ENCODE measurements at regions not wholly inside any gene's neighbourhood (a gene's known extent, or its start where the extent isn't known, plus 50 kb on each side); places are given as distances from the start of the nearest gene placed in this dataset.

GRCh38 chr12:33589576-33590114 lies 150.0 kb upstream of the SYT10 start:
- no peak for ATAC-seq
- no peak for DNase-seq (ENCODE audit: low read depth in 1 of 2, low spot score in 1 of 2)
- no peak for FAIRE-seq
- TF ChIP-seq ZFP36 (IDR thresholded peaks at IDR 0.05; ENCODE audit: borderline replicate concordance, partially characterized antibody) (no peak), GATA3 (IDR thresholded peaks at IDR 0.05; ENCODE audit: borderline replicate concordance) (no peak), SMC3 (IDR thresholded peaks at IDR 0.05) (no peak), EHF (CRISPR knock-in tag; IDR thresholded peaks at IDR 0.05) (no peak), RFX5 (IDR thresholded peaks at IDR 0.05) (no peak), BHLHE40 (IDR thresholded peaks at IDR 0.05; ENCODE audit: low read depth, low read length) (no peak)
- Histone ChIP-seq H3K27ac (no peak overlapping the region), H3K4me1 (no peaks in the 10 kb centered on the region), H3K4me3 (no peak overlapping the region), H3K9me3 (no peaks in the 10 kb centered on the region), H3K4me2 (no peak overlapping the region)
- ChIA-PET CTCF (no interaction called here), POLR2A (no interaction called here)
- WGBS (ENCODE audit: missing lambda C conversion rate), result 33% methylated on average over 3 of the region's 3 CpGs

GRCh38 chr12:33593753-33594152 lies 154.1 kb upstream of the SYT10 start:
- no peak for DNase-seq (ENCODE audit: low read depth in 1 of 2, low spot score in 1 of 2)
- H3K27ac ChIP-seq, result no peak overlapping the region
- CTCF ChIA-PET, result no interaction called here
- no peak overlapping the region for H3K4me3 ChIP-seq
- H3K4me2 ChIP-seq, result no peak overlapping the region
- no peaks in the 10 kb centered on the region for H3K4me1 ChIP-seq
- FAIRE-seq, result no peak
- ATAC-seq, result no peak
- no peak for TF ChIP-seq RNF2 (IDR thresholded peaks at IDR 0.05; ENCODE audit: borderline replicate concordance, low read depth)
- POLR2A ChIA-PET, result no interaction called here
- 21% methylated on average over 1 of the region's 1 CpG for WGBS (ENCODE audit: missing lambda C conversion rate)
- no peaks in the 10 kb centered on the region for H3K9me3 ChIP-seq

DNA sequence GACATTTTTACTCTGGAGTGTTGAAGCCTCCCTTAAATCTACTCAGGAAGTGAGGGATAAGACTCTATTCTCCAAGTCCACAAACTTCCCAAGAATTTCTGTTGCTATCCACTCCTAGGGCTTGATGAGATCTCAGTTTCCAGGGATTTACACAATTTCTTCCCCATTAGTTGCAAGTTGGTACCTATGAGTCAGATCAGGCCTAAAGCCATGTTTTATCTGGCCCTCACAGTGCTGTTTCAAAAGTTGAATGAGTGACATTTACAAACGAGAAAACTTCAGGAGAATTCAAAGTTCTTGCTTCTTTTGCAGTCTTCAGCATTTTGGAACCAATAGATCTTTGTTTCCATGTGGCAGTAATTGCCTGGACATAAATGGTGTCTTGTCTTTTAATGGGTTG lies 156.4 kb upstream of the SYT10 start:
- Histone ChIP-seq H3K4me1 (no peaks in the 10 kb centered on the region), H3K27ac (no peak overlapping the region), H3K4me3 (no peak overlapping the region), H3K9me3 (no peaks in the 10 kb centered on the region), H3K4me2 (no peak overlapping the region)
- ATAC-seq (no peak), FAIRE-seq (no peak), DNase-seq (ENCODE audit: low read depth in 1 of 2, low spot score in 1 of 2) (no peak)
- TF ChIP-seq RCOR1 (IDR thresholded peaks at IDR 0.05; ENCODE audit: low read depth, low read length) (no peak), MAFK (IDR thresholded peaks at IDR 0.05; ENCODE audit: partially characterized antibody) (no peak), KDM5A (IDR thresholded peaks at IDR 0.05) (no peak), SMC3 (IDR thresholded peaks at IDR 0.05) (no peak), ZC3H11A (IDR thresholded peaks at IDR 0.05) (no peak), GATA3 (IDR thresholded peaks at IDR 0.05; ENCODE audit: borderline replicate concordance) (no peak), ELK1 (IDR thresholded peaks at IDR 0.05; ENCODE audit: low read depth, low read length) (no peak), FOXS1 (CRISPR knock-in tag; IDR thresholded peaks at IDR 0.05) (no peak), HOXB5 (CRISPR knock-in tag; IDR thresholded peaks at IDR 0.05) (no peak), BHLHE40 (IDR thresholded peaks at IDR 0.05; ENCODE audit: low read depth, low read length) (no peak), CHD4 (IDR thresholded peaks at IDR 0.05; ENCODE audit: borderline replicate concordance) (no peak), KDM1A (IDR thresholded peaks at IDR 0.05; ENCODE audit: low read depth) (no peak), JUN (IDR thresholded peaks at IDR 0.05) (no peak), JUNB (IDR thresholded peaks at IDR 0.05) (no peak), POLR2A (IDR thresholded peaks at IDR 0.05; ENCODE audit: low read length) (no peak)
- TF ChIP-seq, protein P1, sequence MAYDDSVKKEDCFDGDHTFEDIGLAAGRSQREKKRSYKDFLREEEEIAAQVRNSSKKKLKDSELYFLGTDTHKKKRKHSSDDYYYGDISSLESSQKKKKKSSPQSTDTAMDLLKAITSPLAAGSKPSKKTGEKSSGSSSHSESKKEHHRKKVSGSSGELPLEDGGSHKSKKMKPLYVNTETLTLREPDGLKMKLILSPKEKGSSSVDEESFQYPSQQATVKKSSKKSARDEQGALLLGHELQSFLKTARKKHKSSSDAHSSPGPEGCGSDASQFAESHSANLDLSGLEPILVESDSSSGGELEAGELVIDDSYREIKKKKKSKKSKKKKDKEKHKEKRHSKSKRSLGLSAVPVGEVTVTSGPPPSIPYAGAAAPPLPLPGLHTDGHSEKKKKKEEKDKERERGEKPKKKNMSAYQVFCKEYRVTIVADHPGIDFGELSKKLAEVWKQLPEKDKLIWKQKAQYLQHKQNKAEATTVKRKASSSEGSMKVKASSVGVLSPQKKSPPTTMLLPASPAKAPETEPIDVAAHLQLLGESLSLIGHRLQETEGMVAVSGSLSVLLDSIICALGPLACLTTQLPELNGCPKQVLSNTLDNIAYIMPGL (CRISPR knock-in tag; IDR thresholded peaks at IDR 0.05; ENCODE audit: borderline replicate concordance), result no peak
- ChIA-PET POLR2A (no interaction called here), CTCF (interaction anchor here (0.6 kb wide), 1 partner anchor 635 kb away, joined by 6 read pairs; no protein-coding TSS in a partner anchor)
- WGBS (ENCODE audit: missing lambda C conversion rate), result 4% methylated on average over 1 of the region's 1 CpG

GRCh38 chr12:33596814-33597213 lies 157.2 kb upstream of the SYT10 start:
- WGBS (ENCODE audit: missing lambda C conversion rate), result 17% methylated on average over 5 of the region's 5 CpGs
- no peak overlapping the region for H3K4me2 ChIP-seq
- no peak for DNase-seq (ENCODE audit: low read depth in 1 of 2, low spot score in 1 of 2)
- no peak for ATAC-seq
- POLR2A ChIA-PET, result no interaction called here
- H3K4me3 ChIP-seq, result no peak overlapping the region
- CTCF ChIA-PET, result no interaction called here
- H3K4me1 ChIP-seq, result no peaks in the 10 kb centered on the region
- H3K27ac ChIP-seq, result no peak overlapping the region
- no peaks in the 10 kb centered on the region for H3K9me3 ChIP-seq
- no peak for FAIRE-seq
- TF ChIP-seq NFE2L2 (conservative IDR thresholded peaks at IDR 0.05; ENCODE audit: low read length) (no peak), HOXB13 (CRISPR knock-in tag; IDR thresholded peaks at IDR 0.05; ENCODE audit: low read depth) (no peak), HOXA7 (CRISPR knock-in tag; IDR thresholded peaks at IDR 0.05) (no peak), JUN (IDR thresholded peaks at IDR 0.05) (no peak), SREBF2 (IDR thresholded peaks at IDR 0.05) (no peak), BCL3 (IDR thresholded peaks at IDR 0.05) (no peak), HDAC2 (IDR thresholded peaks at IDR 0.05) (no peak), JUNB (IDR thresholded peaks at IDR 0.05) (no peak), EP300 (IDR thresholded peaks at IDR 0.05) (no peak), MAZ (IDR thresholded peaks at IDR 0.05; ENCODE audit: borderline replicate concordance, low read depth, low read length) (no peak), FOSB (CRISPR knock-in tag; IDR thresholded peaks at IDR 0.05) (no peak), HOXB5 (CRISPR knock-in tag; IDR thresholded peaks at IDR 0.05) (no peak)
- TF ChIP-seq, protein P2, sequence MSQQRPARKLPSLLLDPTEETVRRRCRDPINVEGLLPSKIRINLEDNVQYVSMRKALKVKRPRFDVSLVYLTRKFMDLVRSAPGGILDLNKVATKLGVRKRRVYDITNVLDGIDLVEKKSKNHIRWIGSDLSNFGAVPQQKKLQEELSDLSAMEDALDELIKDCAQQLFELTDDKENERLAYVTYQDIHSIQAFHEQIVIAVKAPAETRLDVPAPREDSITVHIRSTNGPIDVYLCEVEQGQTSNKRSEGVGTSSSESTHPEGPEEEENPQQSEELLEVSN (IDR thresholded peaks at IDR 0.05; ENCODE audit: borderline replicate concordance, low read depth), result no peak
